GM12878 (cell line): ENCODE measurements at regions not wholly inside any gene's neighbourhood (a gene's known extent, or its start where the extent isn't known, plus 50 kb on each side); places are given as distances from the start of the nearest gene placed in this dataset.

Source experiments
- ATAC-seq: fragments of 200-7000 bp; cut with Tn5 transposase; 3 replicates; pipeline ENCODE4 v1.9.1; 2020; ENCODE audit warnings: mild to moderate bottlenecking, moderate library complexity
- BruUV-seq: library from RNA; stranded (reverse); fragments of 400-500 nt; replicated peaks from 2 replicates; lab custom pipeline; 2021; lab: Mats Ljungman, UMichigan
- CTCF ChIA-PET: fragments of 300-600 bp; sonication (Branson Sonifier 250); formaldehyde crosslinking; extraction: SDS; loops from one replicate; lab custom pipeline; 2021; ENCODE audit warnings: inconsistent platforms; lab: Yijun Ruan, JAX
- POLR2A ChIA-PET: fragments of 350-600 bp; formaldehyde crosslinking; extraction: SDS; loops from one replicate; lab custom pipeline; 2021; ENCODE audit warnings: inconsistent platforms; lab: Charles Lee
- RAD21 ChIA-PET: fragments of 300-600 bp; sonication (Branson Sonifier 250); formaldehyde crosslinking; loops from one replicate; lab custom pipeline; 2023; ENCODE audit warnings: antibody characterized with exemption; ENCODE audit not compliant: unreplicated experiment; lab: Charles Lee
- SMC1A ChIA-PET: fragments of 300-600 bp; sonication (Branson Sonifier 250); formaldehyde crosslinking; loops from one replicate; lab custom pipeline; 2023; ENCODE audit not compliant: unreplicated experiment, uncharacterized antibody; lab: Charles Lee
- DNase-seq: peaks from one replicate; pipeline ENCODE4 v3.0.0-alpha.2; 2011; ENCODE audit warnings: low read depth, low spot score
- FAIRE-seq: peaks from 3 replicates; lab custom pipeline; 2011; peaks lifted over from hg19 to GRCh38; lab: Jason Lieb, UNC
- H2AFZ ChIP-seq: 2 replicates; pipeline ENCODE4 v1.6.0; 2011; ENCODE audit warnings: low read depth, low read length, control low read depth; ENCODE audit not compliant: control insufficient read depth
- H3K27ac ChIP-seq: 2 replicates; pipeline ENCODE4 v1.5.1; 2011; ENCODE audit warnings: control low read depth; ENCODE audit not compliant: control insufficient read depth, insufficient read depth
- H3K27me3 ChIP-seq, 2 experiments: replicated peaks in 1 of 2; 2 replicates each; pipeline versions ENCODE4 v1.6.0 to v1.6.1; 2011; ENCODE audit warnings: low read length in 1 of 2; ENCODE audit not compliant: control insufficient read depth in 2 of 2, insufficient read depth in 2 of 2
- H3K36me3 ChIP-seq, 2 experiments: 2 replicates each; pipeline ENCODE4 v1.5.1; 2011; ENCODE audit warnings: low read length in 1 of 2; ENCODE audit not compliant: control insufficient read depth in 2 of 2, insufficient read depth in 2 of 2
- H3K4me1 ChIP-seq: 2 replicates; pipeline ENCODE4 v1.6.1; 2011; ENCODE audit warnings: mild to moderate bottlenecking, low read length, moderate library complexity, mixed read lengths; ENCODE audit not compliant: control insufficient read depth, insufficient read depth
- H3K4me2 ChIP-seq: 2 replicates; pipeline ENCODE4 v1.6.0; 2011; ENCODE audit warnings: control low read depth; ENCODE audit not compliant: control insufficient read depth, insufficient read depth
- H3K4me3 ChIP-seq: fragments of 200-600 bp; sonication (generic); 2 replicates; pipeline ENCODE4 v1.5.1; 2016
- H3K79me2 ChIP-seq: 2 replicates; pipeline ENCODE4 v1.6.0; 2011; ENCODE audit warnings: low read length; ENCODE audit not compliant: control insufficient read depth, insufficient read depth
- H3K9ac ChIP-seq: 2 replicates; pipeline ENCODE4 v1.8.0; 2011; ENCODE audit warnings: low read length, control low read depth, mixed read lengths; ENCODE audit not compliant: control insufficient read depth, insufficient read depth
- H3K9me3 ChIP-seq: replicated peaks from 3 replicates; pipeline ENCODE4 v1.5.1; 2011; ENCODE audit warnings: mild to moderate bottlenecking, low read length; ENCODE audit not compliant: control insufficient read depth, insufficient read depth
- H4K20me1 ChIP-seq: 2 replicates; pipeline ENCODE4 v1.6.0; 2011; ENCODE audit not compliant: control insufficient read depth, insufficient read depth
- ATF7 ChIP-seq: fragments of 450-650 bp; IDR thresholded peaks from 2 replicates; pipeline ENCODE4 v1.6.1; 2016; ENCODE audit warnings: low read depth, mild to moderate bottlenecking
- CHD2 ChIP-seq: IDR thresholded peaks from 2 replicates; pipeline ENCODE4 v1.6.1; 2011; ENCODE audit warnings: low read depth, low read length, improper control_type of control experiment, borderline replicate concordance
- EED ChIP-seq: sonication (generic); IDR thresholded peaks from 2 replicates; pipeline ENCODE4 v1.6.1; 2016; ENCODE audit warnings: antibody characterized with exemption, low read depth
- EGR1 ChIP-seq, 2 experiments: IDR thresholded peaks; 1 replicate in 1 of 2; 2 replicates in 1 of 2; pipeline ENCODE4 v1.6.1; 2011 to 2012; ENCODE audit warnings: low read depth in 2 of 2, low read length in 2 of 2, borderline replicate concordance in 1 of 2, mild to moderate bottlenecking in 1 of 2, moderate library complexity in 1 of 2
- EP300 ChIP-seq, 2 experiments: fragments of 150-350 bp in 1 of 2; IDR thresholded peaks; 2 replicates each; pipeline ENCODE4 v1.6.1; 2011 to 2012; ENCODE audit warnings: low read depth in 2 of 2, low read length in 2 of 2, borderline replicate concordance in 1 of 2, improper control_type of control experiment in 1 of 2, inconsistent platforms in 1 of 2; ENCODE audit not compliant: control insufficient read depth in 1 of 2
- GATAD2B ChIP-seq: fragments of 450-650 bp; conservative IDR thresholded peaks from 2 replicates; pipeline ENCODE4 v1.6.1; 2017; ENCODE audit warnings: low read depth, mild to moderate bottlenecking, moderate library complexity
- HDAC6 ChIP-seq: fragments of 200-600 bp; sonication (generic); IDR thresholded peaks from one replicate; pipeline ENCODE4 v1.8.0; 2017; ENCODE audit warnings: antibody characterized with exemption; ENCODE audit not compliant: unreplicated experiment
- HSF1 ChIP-seq: fragments of 150-350 bp; IDR thresholded peaks from 2 replicates; pipeline ENCODE4 v1.6.1; 2014; ENCODE audit warnings: mild to moderate bottlenecking, low read depth, low read length
- KDM1A ChIP-seq: fragments of 200-600 bp; sonication (generic); IDR thresholded peaks from 2 replicates; pipeline ENCODE4 v1.6.1; 2016; ENCODE audit warnings: borderline replicate concordance
- MXI1 ChIP-seq: fragments of 150-350 bp; IDR thresholded peaks from 2 replicates; pipeline ENCODE4 v1.6.1; 2011; ENCODE audit warnings: low read depth, mild to moderate bottlenecking, inconsistent platforms, low read length, improper control_type of control experiment
- RCOR1 ChIP-seq: conservative IDR thresholded peaks from 2 replicates; pipeline ENCODE4 v1.6.1; 2012; ENCODE audit warnings: low read depth, low read length, improper control_type of control experiment
- SREBF1 ChIP-seq: IDR thresholded peaks from 2 replicates; pipeline ENCODE4 v1.6.1; 2012; ENCODE audit warnings: mild to moderate bottlenecking, low read length
- TAF1 ChIP-seq: IDR thresholded peaks from 2 replicates; pipeline ENCODE4 v1.6.1; 2011; ENCODE audit warnings: mild to moderate bottlenecking, low read depth, low read length, borderline replicate concordance
- WRNIP1 ChIP-seq: IDR thresholded peaks from 2 replicates; pipeline ENCODE4 v1.6.1; 2011; ENCODE audit warnings: low read depth, low read length, improper control_type of control experiment, borderline replicate concordance
- ZNF622 ChIP-seq: fragments of 450-650 bp; IDR thresholded peaks from 2 replicates; pipeline ENCODE4 v1.6.1; 2017; ENCODE audit warnings: mild to moderate bottlenecking, inconsistent platforms
- WGBS: methylation state at CpG from one replicate; pipeline ENCODE4 v1.1.6; 2016; ENCODE audit warnings: low lambda C conversion rate; ENCODE audit not compliant: insufficient replicate concordance, insufficient coverage; ENCODE audit errors: missing lambda C conversion rate; 5-methylcytosine and 5-hydroxymethylcytosine counted together
- in situ Hi-C: fragments of 300-500 bp; cut with MboI; formaldehyde crosslinking; loops from 9 replicates; pipeline ENCODE4 v1.14.3; 2018; ENCODE audit warnings: mixed read lengths
- intact Hi-C: fragments of 100-400 bp; cut with micrococcal nuclease; formaldehyde crosslinking; loops from one replicate; pipeline ENCODE4 v1.14.2; 2022; ENCODE audit not compliant: unreplicated experiment
- TF ChIP-seq, protein P1 (sequence below): fragments of 450-650 bp; formaldehyde crosslinking; IDR thresholded peaks from 2 replicates; pipeline ENCODE4 v1.5.0; 2022; ENCODE audit warnings: mild to moderate bottlenecking, missing genetic modification characterization

DNA sequence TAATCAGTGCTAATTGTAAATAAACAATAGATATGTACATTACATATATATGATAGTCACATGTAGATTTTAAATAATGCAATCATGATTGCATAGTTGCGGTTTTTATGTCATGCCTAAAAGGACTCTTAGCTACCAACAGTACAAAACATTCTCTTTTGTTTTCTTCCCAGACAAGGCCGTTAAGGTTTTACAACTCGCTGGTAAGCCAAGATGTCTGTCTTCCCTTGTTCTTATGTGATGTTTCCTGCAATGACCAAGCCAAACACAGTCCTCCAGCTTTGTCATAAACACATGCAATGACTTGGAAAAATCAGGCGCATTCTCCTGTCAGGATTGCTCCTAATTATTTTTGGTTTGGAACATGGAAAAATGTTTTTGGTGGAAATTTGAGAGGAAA is 192.3 kb upstream of the GLI3 start:
- FAIRE-seq (no peak), ATAC-seq (no peak), DNase-seq (no peak)
- in situ Hi-C loops (no loop called here), intact Hi-C loops (no loop called here)
- Histone ChIP-seq H3K27me3 (no peaks in the 10 kb centered on the region), H3K4me3 (no peak overlapping the region), H3K9ac (no peak overlapping the region), H3K79me2 (no peaks in the 10 kb centered on the region), H3K36me3 (no peaks in the 10 kb centered on the region), H3K9me3 (no peaks in the 10 kb centered on the region), H2AFZ (no peak overlapping the region), H4K20me1 (no peaks in the 10 kb centered on the region), H3K4me1 (no peaks in the 10 kb centered on the region)
- SMC1A ChIA-PET = interaction anchor here (0.7 kb wide), 1 partner anchor 217 kb away, joined by 3 read pairs; no protein-coding TSS in a partner anchor
- POLR2A ChIA-PET = no interaction called here
- RAD21 ChIA-PET = no interaction called here
- BruUV-seq = no TSS peak
- CTCF ChIA-PET = no interaction called here
- TF ChIP-seq HDAC6 (no peak), EED (no peak), EP300 (IDR thresholded peaks at IDR 0.05; ENCODE audit: borderline replicate concordance in 1 of 2, control insufficient read depth in 1 of 2, low read depth in 2 of 2, low read length in 2 of 2) (no peak), WRNIP1 (no peak), CHD2 (no peak), RCOR1 (no peak), MXI1 (no peak), ZNF622 (no peak), TAF1 (no peak), SREBF1 (no peak), HSF1 (no peak), EGR1 (IDR thresholded peaks at IDR 0.05; ENCODE audit: borderline replicate concordance in 1 of 2, low read depth in 2 of 2, low read length in 2 of 2) (no peak), GATAD2B (no peak), ATF7 (no peak), KDM1A (no peak)
- TF ChIP-seq, protein P1, sequence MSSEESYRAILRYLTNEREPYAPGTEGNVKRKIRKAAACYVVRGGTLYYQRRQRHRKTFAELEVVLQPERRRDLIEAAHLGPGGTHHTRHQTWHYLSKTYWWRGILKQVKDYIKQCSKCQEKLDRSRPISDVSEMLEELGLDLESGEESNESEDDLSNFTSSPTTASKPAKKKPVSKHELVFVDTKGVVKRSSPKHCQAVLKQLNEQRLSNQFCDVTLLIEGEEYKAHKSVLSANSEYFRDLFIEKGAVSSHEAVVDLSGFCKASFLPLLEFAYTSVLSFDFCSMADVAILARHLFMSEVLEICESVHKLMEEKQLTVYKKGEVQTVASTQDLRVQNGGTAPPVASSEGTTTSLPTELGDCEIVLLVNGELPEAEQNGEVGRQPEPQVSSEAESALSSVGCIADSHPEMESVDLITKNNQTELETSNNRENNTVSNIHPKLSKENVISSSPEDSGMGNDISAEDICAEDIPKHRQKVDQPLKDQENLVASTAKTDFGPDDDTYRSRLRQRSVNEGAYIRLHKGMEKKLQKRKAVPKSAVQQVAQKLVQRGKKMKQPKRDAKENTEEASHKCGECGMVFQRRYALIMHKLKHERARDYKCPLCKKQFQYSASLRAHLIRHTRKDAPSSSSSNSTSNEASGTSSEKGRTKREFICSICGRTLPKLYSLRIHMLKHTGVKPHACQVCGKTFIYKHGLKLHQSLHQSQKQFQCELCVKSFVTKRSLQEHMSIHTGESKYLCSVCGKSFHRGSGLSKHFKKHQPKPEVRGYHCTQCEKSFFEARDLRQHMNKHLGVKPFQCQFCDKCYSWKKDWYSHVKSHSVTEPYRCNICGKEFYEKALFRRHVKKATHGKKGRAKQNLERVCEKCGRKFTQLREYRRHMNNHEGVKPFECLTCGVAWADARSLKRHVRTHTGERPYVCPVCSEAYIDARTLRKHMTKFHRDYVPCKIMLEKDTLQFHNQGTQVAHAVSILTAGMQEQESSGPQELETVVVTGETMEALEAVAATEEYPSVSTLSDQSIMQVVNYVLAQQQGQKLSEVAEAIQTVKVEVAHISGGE = no peak
- TF ChIP-seq, all 136 proteins: peak for 0
- Histone ChIP-seq H3K4me2 (no peak overlapping the region), H3K27ac (no peak overlapping the region)
- 48% methylated on average over 4 of the region's 4 CpGs for WGBS
